ENCODE measurements at regions not wholly inside any gene's neighbourhood (a gene's known extent, or its start where the extent isn't known, plus 50 kb on each side); places are given as distances from the start of the nearest gene placed in this dataset.

DNA sequence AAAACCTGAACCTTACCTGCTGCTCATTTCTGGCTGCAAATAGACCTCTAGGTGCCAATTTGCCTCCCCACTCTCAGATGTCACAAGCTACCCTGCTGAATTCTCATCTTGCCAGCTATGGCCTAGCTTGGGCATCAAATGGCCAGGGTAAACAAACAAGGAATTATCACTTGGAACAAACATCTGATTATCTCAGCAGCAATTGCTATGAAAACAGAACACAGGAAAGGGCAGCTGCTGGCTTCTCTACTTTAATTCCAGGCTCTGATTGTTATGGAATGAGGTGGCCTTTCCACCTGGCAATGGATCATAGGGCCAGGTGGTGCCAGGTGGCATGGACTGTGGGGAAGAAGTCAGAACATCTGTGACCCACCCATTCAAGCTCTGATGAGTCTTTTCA lies 505.1 kb downstream of the TLR4 start:
- TF ChIP-seq POLR2A (IDR thresholded peaks at IDR 0.05; ENCODE audit: low read depth): no peak
- no peak for TF ChIP-seq CTCF (IDR thresholded peaks at IDR 0.05)
- TF ChIP-seq EP300 (IDR thresholded peaks at IDR 0.05): no peak

Data from esophagus muscularis mucosa (tissue), 4 donors.